ENCODE measurements at regions not wholly inside any gene's neighbourhood (a gene's known extent, or its start where the extent isn't known, plus 50 kb on each side); places are given as distances from the start of the nearest gene placed in this dataset.

DNA sequence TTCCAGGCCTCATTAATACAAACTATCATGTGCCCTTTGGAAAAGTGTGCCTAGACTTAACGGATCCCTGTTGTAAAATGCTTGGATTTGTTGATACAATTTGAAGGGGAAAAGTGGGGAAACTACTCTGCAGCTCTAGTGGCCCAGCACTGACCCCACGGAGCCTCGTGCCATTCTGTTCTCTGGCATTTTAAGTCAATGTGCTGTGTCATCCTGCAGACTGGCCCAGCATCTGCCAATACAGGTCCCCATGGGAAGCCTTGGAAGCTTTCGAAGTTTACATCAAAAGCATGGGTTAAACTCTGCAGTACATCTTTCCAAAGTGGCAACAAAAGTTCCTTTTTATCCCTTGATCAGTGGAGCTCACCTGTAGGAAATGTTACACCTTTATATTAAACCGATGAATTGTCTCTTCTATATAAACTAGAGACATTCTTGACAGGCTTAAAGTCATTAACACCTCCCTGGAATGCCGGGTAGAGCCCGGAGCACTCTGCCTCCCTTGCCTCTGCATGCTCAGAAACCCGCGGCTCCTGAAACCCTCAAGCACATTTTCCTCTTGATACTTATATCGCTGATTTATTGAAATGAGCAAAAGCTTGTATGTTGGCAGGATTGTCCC is 596.0 kb upstream of the ADAMTS16 start:
- DNase-seq (ENCODE audit: low read depth in 2 of 3, low spot score in 1 of 3), result no peak

DNA sequence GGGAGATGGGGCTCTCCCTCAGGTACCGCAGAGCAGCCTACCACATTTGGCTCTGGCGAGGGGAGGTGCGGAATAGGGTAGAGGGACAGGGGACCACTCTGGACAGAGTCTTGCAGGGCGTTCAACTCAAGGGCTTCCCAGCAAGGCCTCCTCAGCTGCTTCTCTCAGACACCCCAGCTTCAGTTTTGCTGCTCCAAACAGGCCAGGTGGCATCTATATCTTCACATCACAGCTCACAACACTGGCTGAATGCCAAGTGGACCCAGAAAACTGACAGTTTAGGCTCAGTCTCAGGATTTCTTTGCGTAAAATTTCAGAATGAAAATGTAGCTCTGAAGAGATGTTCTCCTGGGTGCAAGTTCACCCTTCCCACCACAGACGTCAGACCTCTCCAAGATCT is 592.6 kb upstream of the ADAMTS16 start:
- DNase-seq (ENCODE audit: low read depth in 2 of 3, low spot score in 1 of 3), result no peak

GRCh38 chr5:4548341-4548740 is 591.8 kb upstream of the ADAMTS16 start:
- DNase-seq (ENCODE audit: low read depth in 2 of 3, low spot score in 1 of 3), result no peak

DNA sequence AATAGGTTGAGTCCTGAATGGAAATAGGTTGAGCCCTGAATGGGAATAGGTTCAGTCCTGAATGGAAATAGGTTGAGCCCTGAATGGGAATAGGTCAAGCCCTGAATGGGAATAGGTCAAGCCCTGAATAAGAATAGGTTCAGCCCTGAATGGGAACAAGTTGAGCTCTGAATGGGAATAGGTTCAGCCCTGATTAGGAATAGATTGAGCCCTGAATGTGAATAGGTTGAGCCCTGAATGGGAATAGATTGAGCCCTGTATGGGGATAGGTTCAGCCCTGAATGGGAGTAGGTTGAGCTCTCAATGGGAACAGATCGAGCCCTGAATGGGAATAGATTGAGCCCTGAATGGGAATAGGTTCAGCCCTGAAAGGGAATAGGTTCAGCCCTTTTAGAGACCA is 590.8 kb upstream of the ADAMTS16 start:
- DNase-seq (ENCODE audit: low read depth in 2 of 3, low spot score in 1 of 3), result no peak

- no peak for DNase-seq (ENCODE audit: low read depth in 2 of 3, low spot score in 1 of 3)
Measured at GRCh38 chr5:4551034-4551433, 589.1 kb upstream of the ADAMTS16 start.

DNA sequence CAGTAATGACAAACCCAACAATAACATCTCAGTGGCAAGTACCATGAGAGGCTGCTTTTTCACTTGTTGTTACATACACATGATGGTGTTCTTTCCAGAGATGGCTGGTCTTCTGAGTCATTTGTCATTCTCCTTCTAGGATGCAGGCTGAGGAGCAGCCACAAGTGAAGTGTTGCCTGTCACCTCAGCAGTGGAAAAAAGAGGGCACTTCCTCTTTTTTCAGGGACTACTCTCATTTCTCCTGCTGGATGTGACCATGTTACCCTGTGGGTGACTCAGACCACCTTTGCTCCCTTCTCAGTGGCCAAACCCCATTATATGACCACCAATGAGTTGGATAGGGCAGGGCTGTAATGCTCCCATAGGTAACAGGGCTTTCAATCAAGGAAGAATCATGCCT is 587.0 kb upstream of the ADAMTS16 start:
- no peak for DNase-seq (ENCODE audit: low read depth in 2 of 3, low spot score in 1 of 3)

DNA sequence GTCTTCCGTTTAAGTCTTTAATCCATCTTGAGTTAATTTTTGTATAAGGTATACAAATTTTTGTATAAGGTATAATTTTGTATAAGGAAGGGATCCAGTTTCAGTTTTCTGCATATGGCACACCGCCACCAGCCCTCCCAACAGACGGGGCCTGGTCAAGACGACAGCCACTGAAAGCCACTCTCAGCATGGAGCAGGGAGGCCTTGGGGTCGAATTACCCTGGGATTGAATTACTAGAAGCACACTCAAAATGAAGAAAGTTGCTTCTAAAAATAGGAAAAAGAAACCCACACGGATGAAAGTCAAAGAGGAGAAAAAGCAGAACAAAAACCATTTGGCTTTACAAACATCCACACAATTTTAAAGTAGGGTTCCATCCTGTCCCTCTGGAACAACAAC is 586.2 kb upstream of the ADAMTS16 start:
- no peak for DNase-seq (ENCODE audit: low read depth in 2 of 3, low spot score in 1 of 3)

GRCh38 chr5:4555725-4556285 is 584.3 kb upstream of the ADAMTS16 start:
- no peak for DNase-seq (ENCODE audit: low read depth in 2 of 3, low spot score in 1 of 3)

DNA sequence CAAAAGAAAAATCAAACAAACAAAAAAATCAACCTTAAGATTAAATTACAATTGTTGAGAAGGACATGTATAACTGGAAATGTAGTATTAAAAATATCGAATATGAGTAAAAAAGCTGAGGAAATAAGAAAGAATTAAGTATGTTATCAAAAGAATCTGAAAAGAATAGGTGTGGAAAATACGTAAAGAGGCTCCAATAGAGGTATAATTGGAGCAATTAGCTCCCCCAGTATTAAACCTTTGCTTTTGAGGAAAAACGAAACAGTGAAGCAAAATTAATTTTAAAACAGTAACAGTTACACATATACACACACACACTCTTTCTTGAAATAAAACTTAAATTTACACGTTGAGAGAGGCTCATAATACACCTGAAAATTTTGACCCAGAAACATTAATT is 578.7 kb upstream of the ADAMTS16 start:
- DNase-seq (ENCODE audit: low read depth in 2 of 3, low spot score in 1 of 3), result no peak

GRCh38 chr5:4563400-4563799 is 576.7 kb upstream of the ADAMTS16 start:
- DNase-seq (ENCODE audit: low read depth in 2 of 3, low spot score in 1 of 3), result no peak

DNA sequence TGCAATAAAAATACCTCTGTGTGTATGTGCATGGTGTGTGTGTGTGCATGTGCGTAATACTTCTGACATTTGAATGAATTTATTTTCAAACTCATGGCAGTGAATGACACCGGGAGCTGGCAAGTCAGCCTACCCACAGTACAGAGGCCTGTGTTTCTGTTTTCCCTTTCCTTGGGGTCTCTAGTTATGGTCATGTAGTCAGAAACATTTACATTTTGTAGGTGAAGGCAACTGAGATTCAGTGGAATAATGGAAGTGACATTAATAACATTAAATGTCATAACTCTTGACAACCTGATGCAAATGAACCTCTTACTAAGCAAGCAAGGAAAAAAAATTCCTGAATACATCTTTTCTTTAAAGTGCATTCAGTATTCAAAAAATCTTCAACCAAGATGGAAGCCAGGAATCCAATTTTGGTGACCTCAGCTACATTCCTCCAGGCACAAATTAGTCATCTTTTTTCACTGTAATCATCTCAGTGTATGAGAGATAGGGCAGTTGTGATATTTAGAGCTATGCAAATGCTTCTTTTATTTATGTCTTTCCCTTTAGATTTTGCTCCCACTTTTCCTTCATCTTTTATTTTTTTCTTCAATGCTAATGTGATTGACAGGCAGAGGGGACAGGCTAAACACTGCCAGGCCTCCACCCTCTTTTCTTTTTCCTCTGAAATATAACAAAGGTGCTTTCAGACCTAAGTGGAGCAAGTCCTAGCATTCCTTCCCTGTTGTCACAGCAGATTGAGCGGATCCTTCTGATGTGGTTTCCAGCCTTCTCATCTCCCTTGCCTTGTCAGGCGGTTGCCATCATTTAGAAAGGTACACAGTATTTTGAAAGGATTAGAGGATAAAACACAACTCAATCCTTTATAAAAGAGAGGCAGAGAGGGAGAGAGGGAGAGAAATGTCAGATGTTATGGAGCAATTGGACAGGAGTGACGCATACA is 569.8 kb upstream of the ADAMTS16 start:
- DNase-seq (ENCODE audit: low read depth in 2 of 3, low spot score in 1 of 3), result no peak

DNA sequence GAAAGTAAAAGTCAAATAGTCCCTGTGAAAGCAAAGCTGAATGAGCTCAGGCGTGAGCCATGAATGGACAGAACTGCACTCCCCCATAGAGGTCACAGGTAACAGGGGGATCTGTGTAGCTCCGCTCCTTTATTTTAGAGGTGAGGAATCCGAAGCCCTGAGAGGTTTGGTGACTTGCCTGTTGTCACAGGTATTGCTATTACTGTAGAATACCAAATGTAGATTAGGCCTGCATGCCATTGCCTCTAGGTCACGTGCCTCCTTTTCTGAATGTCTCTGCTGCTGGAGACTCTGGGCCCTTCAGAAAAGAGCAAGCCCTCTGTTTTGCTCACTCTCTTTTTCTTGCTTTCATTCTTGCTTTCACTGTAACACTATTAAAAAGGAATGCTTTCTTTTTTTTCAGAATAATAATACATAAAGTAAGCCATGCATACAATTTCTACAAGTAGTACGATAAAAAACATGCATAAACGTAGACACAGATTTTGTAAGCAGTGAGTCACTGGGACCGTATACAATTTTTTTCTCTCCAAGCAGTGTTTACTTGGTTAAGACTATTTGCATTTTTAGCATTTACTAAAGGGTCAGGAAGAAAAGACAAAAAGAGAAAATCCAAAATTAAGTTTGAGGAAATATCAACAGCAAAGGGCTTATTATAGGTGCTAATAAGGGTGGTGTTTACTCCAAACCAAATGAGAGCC is 568.7 kb upstream of the ADAMTS16 start:
- DNase-seq (ENCODE audit: low read depth in 2 of 3, low spot score in 1 of 3), result no peak

DNA sequence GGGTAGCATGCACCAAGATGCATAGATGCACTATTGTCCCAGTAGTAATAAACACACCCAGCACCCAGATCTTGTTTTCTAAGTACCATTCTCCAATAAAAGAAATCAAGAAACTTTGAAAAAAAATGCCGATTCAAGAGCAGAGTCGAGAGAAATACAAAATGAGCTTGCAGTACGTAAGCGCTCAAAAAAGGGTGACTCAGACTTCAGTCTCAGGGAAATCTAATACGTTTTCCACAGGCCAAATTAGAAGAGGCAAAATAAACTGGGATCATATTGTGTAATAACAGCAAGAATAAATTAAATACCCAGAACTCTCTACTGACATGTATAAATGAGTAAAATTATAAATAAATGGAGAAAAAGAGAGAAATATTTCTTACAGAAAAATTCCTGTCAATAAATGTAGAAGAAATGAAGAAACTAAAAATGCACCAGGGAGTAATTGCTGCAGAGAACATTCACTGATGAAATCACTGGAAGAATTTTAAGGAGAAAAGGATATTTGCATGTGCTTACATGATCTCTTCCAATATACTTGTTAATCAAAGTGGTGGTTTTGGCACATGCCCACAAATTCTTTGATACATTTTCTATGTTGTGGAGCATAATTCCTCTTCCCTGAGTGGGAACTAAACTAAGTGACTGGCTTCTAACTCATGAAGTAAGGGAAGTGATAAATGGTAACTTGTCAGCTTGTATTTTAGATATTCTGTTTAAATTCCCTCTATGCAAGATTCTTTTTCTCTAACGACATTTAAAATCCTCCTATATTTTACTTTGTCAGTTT is 567.6 kb upstream of the ADAMTS16 start:
- no peak for DNase-seq (ENCODE audit: low read depth in 2 of 3, low spot score in 1 of 3)

DNA sequence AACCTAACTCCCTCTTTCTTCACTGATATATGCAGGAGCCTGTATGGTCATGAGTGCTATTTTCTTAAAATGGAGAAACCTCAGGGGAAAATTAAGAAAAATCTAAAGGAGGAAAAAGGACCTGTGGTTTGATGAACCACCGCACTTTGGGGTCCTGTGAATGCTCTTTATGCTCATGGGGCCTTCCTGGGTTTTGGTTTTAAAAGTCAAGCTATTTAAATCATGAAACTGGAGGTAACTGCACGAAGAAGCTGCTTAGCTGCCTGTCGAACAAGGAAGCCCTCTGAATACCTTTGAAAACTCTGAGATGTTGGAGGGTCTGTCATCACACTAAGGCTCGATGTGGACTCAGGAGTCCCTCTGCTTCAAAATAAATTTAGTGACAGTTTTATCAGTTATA is 564.5 kb upstream of the ADAMTS16 start:
- DNase-seq (ENCODE audit: low read depth in 2 of 3, low spot score in 1 of 3), result no peak

- DNase-seq (ENCODE audit: low read depth in 2 of 3, low spot score in 1 of 3), result no peak
Measured at GRCh38 chr5:4576161-4576748, 563.9 kb upstream of the ADAMTS16 start.

GRCh38 chr5:4576908-4577307 is 563.2 kb upstream of the ADAMTS16 start:
- DNase-seq (ENCODE audit: low read depth in 2 of 3, low spot score in 1 of 3), result no peak

DNA sequence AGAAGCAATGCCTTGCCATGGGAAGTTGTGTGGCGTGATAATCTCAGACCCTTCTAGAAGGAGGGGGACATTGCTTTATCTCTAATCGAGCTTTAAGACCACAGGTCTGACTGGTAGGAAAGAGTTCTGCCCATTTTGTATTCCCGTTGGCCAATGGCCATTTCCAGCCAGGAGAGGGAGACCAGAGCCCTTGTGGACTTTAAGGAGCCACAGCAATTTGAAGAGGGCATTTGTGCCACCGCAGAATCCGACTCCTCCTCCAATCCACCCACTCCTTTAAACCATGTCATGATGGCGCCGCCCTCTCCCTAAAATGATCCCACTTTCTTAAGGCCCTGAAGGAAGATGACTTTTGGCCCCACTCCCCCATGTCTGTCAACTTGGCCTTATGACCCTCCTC is 560.5 kb upstream of the ADAMTS16 start:
- DNase-seq (ENCODE audit: low read depth in 2 of 3, low spot score in 1 of 3), result no peak

DNA sequence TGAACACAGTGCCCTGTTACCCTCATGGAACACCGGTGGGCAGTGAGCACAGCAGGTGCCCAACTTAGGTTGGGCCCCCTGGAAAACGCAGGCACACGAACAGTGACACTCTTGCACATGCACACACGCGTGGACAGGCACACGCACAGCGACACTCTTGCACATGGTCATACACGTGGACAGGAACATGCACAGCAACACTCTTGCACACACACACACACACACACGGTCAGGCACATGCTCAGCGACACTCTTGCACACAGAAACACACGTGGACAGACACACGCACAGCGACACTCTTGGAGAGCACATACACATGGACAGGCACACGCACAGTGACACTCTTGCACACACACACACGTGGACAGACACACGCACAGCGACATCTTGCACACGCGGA is 559.4 kb upstream of the ADAMTS16 start:
- no peak for DNase-seq (ENCODE audit: low read depth in 2 of 3, low spot score in 1 of 3)

DNA sequence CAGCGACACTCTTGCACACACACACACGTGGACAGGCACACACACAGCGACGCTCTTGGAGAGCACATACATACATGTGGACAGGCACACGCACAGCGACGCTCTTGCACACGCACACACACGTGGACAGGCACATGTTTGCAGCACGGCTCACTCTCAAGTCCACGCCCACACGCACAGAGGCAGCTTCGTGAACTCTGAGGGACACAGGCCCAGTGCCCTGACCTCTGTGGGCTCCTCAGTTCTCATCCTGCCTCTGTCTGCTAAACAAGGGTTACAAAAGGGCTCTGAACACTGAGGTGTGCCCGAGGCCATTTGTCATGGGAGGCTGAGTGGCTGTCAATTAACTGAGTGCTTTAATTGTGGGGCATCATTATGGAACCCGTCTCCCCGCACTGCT is 558.8 kb upstream of the ADAMTS16 start:
- DNase-seq (ENCODE audit: low read depth in 2 of 3, low spot score in 1 of 3), result no peak

GRCh38 chr5:4584982-4585381 is 555.1 kb upstream of the ADAMTS16 start:
- no peak for DNase-seq (ENCODE audit: low read depth in 2 of 3, low spot score in 1 of 3)

DNA sequence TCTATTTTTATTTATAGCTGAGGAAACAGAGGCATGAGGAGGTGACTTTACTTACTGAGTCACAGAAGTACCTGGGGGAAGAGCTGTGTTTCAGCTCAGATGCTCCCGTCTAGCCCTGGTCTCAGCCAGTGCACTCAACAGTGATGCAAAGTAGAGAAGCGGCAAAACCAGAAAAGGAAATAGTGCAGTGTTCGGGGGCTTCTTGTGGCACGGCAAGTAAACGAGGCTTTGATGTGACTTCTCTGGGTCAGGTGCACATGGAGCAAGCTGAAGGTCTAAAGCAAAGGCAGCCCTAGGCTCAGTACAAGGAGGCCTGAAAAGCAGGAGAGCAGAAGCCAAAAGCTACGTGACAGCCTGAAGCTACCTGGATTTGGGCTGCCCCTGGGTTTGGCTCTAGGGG is 526.7 kb upstream of the ADAMTS16 start:
- DNase-seq (ENCODE audit: low read depth in 2 of 3, low spot score in 1 of 3), result no peak

Data from stimulated activated CD4-positive, alpha-beta T cell treated with anti-CD3 and anti-CD28 coated beads, Interleukin-12 subunit alpha, Interleukin-12 subunit beta, amount 100 ng/mL, for 48 hours (primary cell).